ENCODE measurements at regions not wholly inside any gene's neighbourhood (a gene's known extent, or its start where the extent isn't known, plus 50 kb on each side); places are given as distances from the start of the nearest gene placed in this dataset.

DNA sequence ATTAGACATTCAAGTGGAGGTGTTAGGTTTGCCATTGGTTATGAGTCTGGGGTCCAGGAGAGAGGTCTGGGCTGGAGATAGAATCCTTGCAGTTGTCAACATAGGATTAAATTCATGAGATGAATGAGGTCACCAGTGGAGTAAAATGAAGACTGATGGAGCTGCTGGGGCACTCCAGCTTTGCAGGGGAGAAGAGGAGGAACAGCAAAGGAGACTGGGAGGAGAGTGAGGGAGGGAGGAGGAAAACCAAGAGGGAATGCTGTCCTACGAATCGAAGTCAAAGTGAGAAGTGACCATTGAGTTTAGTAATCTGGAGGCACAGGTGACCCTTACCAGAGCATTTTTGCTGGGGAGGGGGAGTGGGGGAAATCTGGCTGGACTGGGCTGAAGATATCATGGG is 178.2 kb upstream of the NR3C1 start:
- no peak for DNase-seq

DNA sequence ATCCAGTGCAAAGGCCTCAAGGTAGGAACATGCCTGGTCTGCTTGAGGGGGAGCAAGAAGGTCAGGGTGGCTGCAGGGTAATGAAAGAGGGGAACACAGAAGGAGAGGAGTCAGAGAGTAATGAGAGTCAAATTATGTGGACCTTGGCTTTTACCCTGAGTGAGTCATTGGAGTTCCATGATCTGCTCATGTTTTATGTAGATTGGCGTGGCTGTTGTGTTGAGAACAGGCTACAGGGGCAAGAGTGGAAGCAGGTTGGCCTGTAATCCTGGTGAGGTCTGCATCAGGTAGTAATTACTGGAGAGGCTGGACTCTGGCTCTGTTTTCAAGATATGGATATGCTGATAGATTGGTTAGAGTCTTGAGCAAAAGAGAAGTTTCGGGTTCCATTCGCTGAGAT is 177.7 kb upstream of the NR3C1 start:
- no peak for DNase-seq

- DNase-seq: peak; percentile 39
Observed at GRCh38 chr5:143576711-143577484, 173.4 kb upstream of the NR3C1 start.

DNA sequence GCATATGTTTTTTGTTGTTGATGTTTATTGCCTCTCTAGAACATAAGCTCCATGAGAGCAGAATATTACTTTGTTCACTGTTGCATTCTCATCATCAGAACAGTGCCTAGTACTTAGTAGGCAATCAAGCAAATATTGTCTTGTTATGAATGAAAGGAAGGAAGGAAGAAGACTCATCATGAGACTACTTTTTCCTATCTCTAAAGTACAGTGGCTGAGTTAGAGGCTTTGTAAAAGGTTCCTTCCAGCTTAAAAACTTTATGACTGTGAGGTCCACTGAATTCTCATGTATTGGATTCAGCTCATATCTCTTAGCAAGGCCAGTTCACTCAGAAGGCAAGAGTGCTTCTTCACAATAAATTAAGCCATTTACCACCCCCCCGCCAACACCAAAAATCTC is 171.8 kb upstream of the NR3C1 start:
- no peak for DNase-seq

- DNase-seq: no peak
Observed at GRCh38 chr5:143574236-143574635, 170.8 kb upstream of the NR3C1 start.

DNA sequence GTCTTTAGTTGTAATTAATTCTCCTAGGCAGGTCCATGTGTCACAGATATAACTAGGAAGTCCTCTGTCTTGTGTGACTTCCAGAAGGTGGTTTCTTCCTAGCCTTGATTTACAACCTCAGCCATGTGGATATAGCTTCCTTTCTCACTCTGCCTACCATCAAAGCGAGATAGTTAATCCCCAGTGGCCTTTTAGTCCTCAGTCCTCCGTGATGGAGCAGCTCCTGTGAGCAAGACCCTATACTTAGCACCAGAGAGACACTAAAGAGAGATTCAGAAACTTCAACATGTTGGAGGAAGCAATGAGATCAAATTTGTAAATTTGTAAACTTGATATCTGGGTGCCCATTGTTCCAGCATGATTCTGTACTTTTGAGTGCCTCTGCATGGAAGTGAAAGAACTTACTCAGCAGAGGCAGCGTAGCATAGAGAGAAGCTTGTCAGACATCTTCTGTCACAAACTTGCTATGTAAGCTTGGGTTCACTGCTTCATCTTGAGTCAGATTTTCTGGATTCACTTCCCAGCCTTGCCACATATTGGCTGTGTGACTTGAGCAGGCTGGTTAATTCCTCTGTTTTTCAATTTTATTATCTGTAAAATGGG is 170.2 kb upstream of the NR3C1 start:
- no peak for DNase-seq

DNA sequence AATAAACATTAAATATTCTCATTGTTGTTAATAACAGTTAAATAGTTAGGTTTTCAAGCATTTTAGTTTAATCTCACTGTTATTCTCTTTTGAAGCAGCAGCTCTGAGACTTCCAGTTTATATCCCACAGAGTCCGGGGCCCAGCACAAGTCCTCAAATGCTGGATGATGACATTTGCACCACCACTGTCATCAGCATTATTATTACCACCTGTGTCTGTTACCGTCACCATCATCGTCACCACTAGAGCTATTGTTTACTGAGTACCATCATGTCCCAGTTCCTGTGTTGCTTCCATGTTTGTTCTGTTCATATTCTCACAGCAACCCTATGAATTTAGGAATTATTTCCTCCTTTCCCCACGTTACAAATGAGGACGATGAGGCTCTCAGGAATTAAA is 169.2 kb upstream of the NR3C1 start:
- DNase-seq: no peak

- no peak for DNase-seq
Observed at GRCh38 chr5:143571642-143572624, 168.4 kb upstream of the NR3C1 start.

DNA sequence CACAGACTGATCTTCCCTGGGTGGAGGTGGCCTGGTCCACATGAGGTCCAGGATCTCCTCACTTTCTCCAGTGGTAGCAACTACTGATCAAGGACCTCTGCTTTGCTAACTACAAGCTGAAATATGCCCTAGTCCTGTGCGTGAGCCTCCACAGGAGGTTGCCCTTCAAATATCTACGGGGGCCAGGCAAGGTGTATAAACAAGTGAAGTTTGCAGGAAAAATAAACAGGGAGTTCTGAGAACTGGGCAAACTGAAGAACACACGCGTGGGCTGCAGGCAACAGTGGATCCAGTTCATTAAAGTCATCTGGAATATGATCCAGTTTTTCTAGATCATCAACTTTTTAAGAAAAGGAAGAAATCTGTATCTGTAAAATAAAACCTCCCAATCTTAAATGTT is 167.5 kb upstream of the NR3C1 start:
- no peak for DNase-seq

DNA sequence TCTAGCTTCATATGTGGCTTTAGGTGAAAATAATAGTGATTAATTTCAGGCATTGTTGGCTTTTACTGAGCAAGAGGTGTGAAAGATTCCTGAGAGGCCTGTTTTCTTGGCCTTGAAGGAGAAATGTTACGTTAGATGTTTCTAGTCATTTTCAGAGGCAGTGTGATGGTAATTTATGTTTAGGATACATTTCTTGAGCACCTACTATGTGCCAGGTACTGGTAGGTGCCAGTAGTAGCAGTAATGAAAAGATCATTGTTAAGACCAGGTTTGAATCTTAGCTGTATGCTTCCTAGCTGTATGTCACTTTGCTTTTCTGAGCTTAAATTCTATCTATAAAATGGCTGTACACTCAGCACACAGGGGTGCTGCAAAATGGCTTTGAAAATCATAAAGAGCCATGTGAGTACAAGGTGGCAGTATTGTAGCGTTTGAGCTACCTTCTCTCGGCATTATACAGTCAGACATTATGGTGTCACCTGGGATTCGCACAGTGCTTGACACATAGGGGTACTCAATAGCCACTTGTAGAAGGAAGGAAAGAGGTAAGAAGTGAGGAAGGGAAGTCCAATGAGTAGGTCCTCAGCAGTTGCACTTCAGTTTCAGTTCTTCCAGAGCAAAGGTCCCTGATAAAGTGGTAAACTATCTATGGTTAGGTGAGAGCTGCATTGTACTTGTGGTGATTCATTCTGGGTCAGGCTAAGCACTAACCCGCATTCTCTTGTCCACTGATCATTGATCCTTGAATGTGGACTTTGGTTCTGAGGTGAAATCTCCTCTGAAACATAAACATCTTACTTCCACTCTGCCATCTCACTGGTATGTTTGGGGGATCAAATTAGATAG is 166.5 kb upstream of the NR3C1 start:
- no peak for DNase-seq

- no peak for DNase-seq
Observed at GRCh38 chr5:143569213-143569701, 165.8 kb upstream of the NR3C1 start.

DNA sequence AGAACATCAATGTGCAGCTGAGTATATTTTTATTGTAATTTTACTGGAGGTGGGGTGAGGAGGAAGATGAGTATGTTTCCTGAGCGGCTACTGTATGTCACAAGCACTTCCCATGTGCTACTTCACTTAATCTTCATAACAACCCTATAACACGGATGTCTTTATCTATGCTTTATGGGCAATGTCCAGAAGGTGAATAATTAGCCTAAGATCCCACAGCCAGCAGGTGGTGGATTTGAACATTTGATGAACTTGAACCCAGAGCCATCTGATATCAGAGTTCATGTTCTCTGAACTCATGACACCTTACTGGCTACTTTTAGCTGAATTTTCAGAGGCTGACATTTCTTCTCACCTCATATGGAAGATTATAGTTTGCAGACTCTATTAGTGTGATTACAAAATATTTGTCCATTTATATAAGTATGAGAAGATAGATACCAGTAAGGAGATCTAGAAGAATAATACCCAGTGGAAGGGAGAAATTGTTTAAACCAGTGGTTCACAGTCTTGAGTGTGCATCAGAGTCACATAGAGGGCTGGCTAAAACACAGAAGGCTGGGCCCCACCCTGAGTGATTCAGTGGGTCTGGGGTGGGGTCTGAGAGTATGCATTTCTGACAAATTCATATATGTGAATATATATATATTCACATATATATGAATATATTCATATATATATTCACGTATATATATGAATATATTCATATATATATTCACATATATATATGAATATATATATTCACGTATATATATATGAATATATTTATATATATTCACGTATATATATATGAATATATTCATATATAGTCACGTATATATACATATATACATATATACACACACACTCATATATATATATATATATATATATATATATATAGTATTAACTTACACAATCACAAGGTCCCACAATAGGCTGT is 164.4 kb upstream of the NR3C1 start:
- no peak for DNase-seq

DNA sequence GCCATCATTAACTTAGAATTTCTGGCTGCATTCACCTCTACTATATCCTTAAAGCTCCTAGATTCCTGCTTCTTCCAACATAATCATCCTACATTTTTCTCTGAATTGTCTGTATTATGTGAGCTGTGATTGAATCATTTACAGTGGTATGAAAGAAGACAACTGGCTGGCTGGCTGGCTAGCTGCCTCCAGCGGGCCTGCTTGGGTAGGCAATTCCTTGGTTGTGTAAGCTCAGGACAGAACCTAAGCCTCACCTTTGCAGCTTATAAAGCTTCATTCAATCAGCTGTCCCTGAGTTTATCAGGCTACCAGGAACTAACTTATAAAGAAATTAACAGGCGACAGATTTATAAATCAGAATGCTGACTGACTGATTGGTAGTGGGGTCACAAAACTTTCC is 162.7 kb upstream of the NR3C1 start:
- no peak for DNase-seq

- no peak for DNase-seq
Observed at GRCh38 chr5:143564417-143564816, 160.9 kb upstream of the NR3C1 start.

DNA sequence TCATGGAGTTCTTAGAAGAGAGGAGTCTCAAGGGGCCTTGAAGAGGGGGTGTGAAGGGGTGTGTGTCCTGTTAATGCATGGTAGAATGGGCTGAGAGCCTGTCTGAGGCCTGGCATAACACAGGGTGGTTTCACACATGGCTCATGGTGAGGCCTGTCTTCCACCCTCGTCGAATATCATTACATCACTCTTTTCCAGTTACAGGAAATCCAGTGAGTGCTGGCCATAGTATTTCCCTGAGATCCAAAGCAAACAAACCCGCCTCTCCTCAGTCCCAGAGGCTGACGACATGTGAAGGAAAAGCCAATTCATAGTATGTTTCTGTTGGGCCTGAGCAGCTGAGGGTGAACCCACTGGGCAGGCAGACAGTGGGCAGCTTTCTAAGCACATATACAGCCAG is 159.4 kb upstream of the NR3C1 start:
- DNase-seq: peak; percentile 28

- no peak for DNase-seq
Observed at GRCh38 chr5:143561219-143561618, 157.7 kb upstream of the NR3C1 start.

- DNase-seq: no peak
Observed at GRCh38 chr5:143560378-143560777, 156.9 kb upstream of the NR3C1 start.

- DNase-seq: no peak
Observed at GRCh38 chr5:143559586-143560109, 156.2 kb upstream of the NR3C1 start.

DNA sequence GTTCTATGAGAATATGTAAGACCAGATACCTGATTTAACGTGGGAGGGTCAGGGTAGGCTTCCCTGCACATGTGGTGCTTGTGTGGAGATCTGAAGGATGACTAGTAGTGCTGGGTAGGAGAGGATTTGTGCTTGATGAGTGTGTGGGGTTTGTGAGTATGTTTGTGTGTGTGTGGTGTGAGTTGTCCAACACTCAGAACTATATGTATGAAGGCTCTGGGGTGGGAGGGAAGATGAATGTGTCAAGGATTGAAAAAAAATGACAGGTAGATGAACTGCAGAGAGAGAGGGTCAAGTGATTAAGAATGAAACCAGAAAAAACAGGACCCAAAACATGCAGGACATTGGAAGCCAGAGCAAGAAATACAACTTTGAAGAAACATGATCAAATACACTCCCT is 154.6 kb upstream of the NR3C1 start:
- DNase-seq: no peak

DNA sequence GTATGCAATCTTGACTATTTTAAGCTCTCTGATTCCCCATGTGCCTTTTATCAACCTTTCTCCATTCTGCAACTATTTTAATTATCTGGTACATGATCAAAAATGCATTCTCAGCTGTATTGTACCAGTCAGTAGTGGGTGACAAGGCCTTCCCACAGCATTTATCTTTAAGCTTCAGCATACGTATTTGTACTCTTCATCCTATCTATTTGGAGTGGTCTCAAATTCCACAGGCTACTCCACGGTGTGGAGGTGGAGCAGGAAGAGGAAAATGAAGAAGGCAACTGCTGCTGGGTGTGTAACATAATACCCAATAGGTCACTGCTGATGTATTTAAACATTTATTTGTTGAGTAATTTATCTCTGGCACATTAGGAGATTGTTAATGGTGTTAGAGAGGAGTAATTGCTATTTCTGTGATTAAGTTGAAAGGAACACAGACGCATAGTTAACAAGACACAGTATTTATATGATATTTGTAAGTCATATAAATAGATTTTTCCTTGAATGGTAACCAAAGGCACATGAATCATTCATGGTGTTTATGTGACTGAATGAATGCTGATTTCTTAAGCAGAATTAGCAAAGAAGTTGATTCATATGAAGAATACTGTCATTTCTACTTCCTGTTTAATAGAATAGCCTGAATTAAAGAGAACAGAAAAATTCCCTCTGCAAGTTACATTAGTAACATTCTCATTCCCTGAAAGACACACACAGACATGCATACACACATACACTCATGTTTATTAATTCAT is 153.8 kb upstream of the NR3C1 start:
- DNase-seq: no peak

Measured in amniotic stem cell (primary cell).